Upper lobe of left lung (tissue), 4 donors: ENCODE measurements at regions not wholly inside any gene's neighbourhood (a gene's known extent, or its start where the extent isn't known, plus 50 kb on each side); places are given as distances from the start of the nearest gene placed in this dataset.

Source experiments
- small RNA-seq, 4 donors: library from RNA; depleted of rRNA; stranded (forward); fragments of <200 nt; gene quantifications; one replicate each; pipeline ENCODE3, GENCODE V24; 2016

Small RNA genes lying in the stretch of these regions (small RNA-seq; reads per million reads assigned to genes)
- gene RF00019 = 0 reads per million in 4 donors
